Aorta (tissue), 5 donors: ENCODE measurements at regions not wholly inside any gene's neighbourhood (a gene's known extent, or its start where the extent isn't known, plus 50 kb on each side); places are given as distances from the start of the nearest gene placed in this dataset.
A peak's percentile ranks its signal among the peaks of the same experiment; 100 is the strongest.

Source experiments
- ATAC-seq: fragments of 200-7000 bp; cut with Tn5 transposase; one replicate; pipeline ENCODE4 v1.9.1; 2022; ENCODE audit warnings: moderate library complexity; ENCODE audit not compliant: low FRiP score
- DNase-seq, 2 donors: peaks; one replicate each; pipeline ENCODE4 v3.0.0-alpha.2; 2020
- H3K27ac ChIP-seq, 2 donors: one replicate each; pipeline ENCODE4 v1.5.1; 2013; ENCODE audit warnings: low read length in 2 of 2, mild to moderate bottlenecking in 2 of 2, moderate library complexity in 2 of 2, control low read depth in 1 of 2, inconsistent platforms in 1 of 2, low read depth in 1 of 2
- H3K27me3 ChIP-seq, 2 donors: one replicate each; pipeline ENCODE4 v1.6.1; 2013; ENCODE audit warnings: control low read depth in 1 of 2, low read length in 1 of 2, mild to moderate bottlenecking in 1 of 2, moderate library complexity in 1 of 2; ENCODE audit not compliant: insufficient read depth in 2 of 2, control insufficient read depth in 1 of 2
- H3K36me3 ChIP-seq, 2 donors: one replicate each; pipeline ENCODE4 v1.6.1; 2013; ENCODE audit warnings: control low read depth in 1 of 2, low read length in 1 of 2, mild to moderate bottlenecking in 1 of 2; ENCODE audit not compliant: insufficient read depth in 2 of 2, control insufficient read depth in 1 of 2
- H3K4me1 ChIP-seq, 2 donors: one replicate each; pipeline ENCODE4 v1.6.1; 2013; ENCODE audit warnings: low read length in 2 of 2, control low read depth in 1 of 2, mild to moderate bottlenecking in 1 of 2, moderate library complexity in 1 of 2; ENCODE audit not compliant: insufficient read depth in 2 of 2, control insufficient read depth in 1 of 2
- H3K4me3 ChIP-seq, 2 donors: one replicate each; pipeline ENCODE4 v1.5.1; 2013; ENCODE audit warnings: low read length in 2 of 2, control low read depth in 1 of 2, mild to moderate bottlenecking in 1 of 2
- H3K9me3 ChIP-seq: one replicate; pipeline ENCODE4 v1.6.1; 2013; ENCODE audit warnings: mild to moderate bottlenecking, low read length; ENCODE audit not compliant: control insufficient read depth
- WGBS, 2 donors: extraction: QIAGEN DNeasy Blood & Tissue Kit; methylation state at CpG; one replicate each; pipeline ENCODE4 v1.1.7; 2013; 5-methylcytosine and 5-hydroxymethylcytosine counted together
- intact Hi-C, 2 donors: fragments of 100-400 bp; cut with DNase I; formaldehyde crosslinking; loops; one replicate each; pipeline versions ENCODE4 v1.14.2 to v1.15.0; 2022
- donor health status: healthy with polysubstance abuse.
- donor health status: Bipolar disorder and iron deficiency.
- donor health status: DM: no; HTN: no; CAD: no.
- donor health status: DM: no; HTN: no; CAD: no.
- donor health status: DM: yes; HTN: yes; CAD: no.

DNA sequence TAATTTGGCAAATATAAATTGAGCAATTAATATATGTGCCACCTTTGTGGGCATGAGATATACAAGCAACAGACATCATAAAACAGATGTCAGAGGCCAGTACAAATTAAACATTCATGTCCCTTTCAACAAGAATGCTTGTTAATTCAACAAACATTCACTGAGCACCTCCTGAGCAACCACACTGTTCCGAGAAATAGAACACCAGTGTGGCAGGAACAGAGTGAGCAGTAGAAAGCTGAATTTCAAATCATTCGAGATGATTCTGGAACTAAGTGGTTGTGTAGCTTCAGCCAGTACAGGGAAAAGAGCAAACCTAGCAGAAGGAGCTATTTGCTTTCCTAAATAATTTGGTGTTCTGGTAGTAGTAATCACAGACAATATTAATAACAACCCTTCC lies 227.7 kb downstream of the CBLN4 start:
- H3K36me3 ChIP-seq, result no peaks in the 10 kb centered on the region
- no peak for ATAC-seq
- WGBS, 2 donors, result 86 to 87% methylated on average over 2 of the region's 2 CpGs

DNA sequence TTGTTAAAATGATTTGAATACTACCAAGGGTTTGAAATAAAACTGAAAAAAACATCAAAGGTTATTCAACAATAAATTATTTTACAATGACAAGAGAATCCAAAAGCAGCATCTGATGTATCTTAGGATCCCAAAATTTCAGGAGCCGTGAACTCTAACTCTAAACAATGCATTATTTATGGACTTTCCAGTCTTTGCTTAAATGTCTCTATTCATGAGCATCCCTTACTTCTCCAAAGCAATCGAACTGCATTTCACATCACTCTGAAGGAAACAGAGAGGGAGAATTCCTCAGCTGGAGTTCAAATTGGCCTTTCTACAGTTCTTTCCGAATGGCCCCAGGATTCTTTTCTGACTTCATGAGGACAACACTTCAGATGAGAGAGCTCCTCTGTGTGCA lies 229.1 kb downstream of the CBLN4 start:
- H3K4me3 ChIP-seq, result no peak overlapping the region
- no peaks in the 10 kb centered on the region for H3K36me3 ChIP-seq
- no peaks in the 10 kb centered on the region for H3K9me3 ChIP-seq
- no peak for ATAC-seq
- H3K4me1 ChIP-seq, result no peaks in the 10 kb centered on the region
- no peak for DNase-seq
- H3K27me3 ChIP-seq, result no peaks in the 10 kb centered on the region
- H3K27ac ChIP-seq, result no peak overlapping the region
- intact Hi-C loops, result no loop called here
- WGBS, 2 donors, result 89 to 94% methylated on average over 3 of the region's 3 CpGs

More for the DNA sequence above, 227.7 kb downstream of the CBLN4 start:
- H3K27me3 ChIP-seq, result no peaks in the 10 kb centered on the region
- H3K4me3 ChIP-seq, result no peak overlapping the region
- H3K4me1 ChIP-seq, result no peaks in the 10 kb centered on the region
- intact Hi-C loops, result no loop called here
- no peak for DNase-seq
- no peaks in the 10 kb centered on the region for H3K9me3 ChIP-seq
- no peak overlapping the region for H3K27ac ChIP-seq

DNA sequence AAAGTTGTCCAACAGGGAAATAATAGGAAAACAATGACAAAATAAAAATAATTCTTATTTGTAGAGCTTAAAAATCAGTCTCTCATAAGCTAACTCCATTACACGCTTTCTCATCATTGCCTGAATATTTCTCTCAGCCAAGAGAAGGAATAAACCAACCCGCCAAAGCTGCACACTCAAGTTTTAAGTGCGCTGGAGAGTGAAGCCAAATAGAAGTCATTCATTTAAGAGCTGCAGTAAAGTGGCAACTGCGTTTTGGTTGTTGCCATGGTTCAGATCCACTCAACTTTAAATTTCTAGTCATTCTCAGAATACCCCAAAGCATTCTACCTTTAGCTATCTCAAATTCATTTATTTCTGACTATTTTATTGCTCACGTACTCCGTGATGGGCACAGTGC lies 230.7 kb downstream of the CBLN4 start:
- 95% methylated on average over 6 of the region's 6 CpGs for WGBS, 2 donors
- no peaks in the 10 kb centered on the region for H3K27me3 ChIP-seq
- no peaks in the 10 kb centered on the region for H3K9me3 ChIP-seq
- H3K4me3 ChIP-seq, result no peak overlapping the region
- H3K27ac ChIP-seq, result no peak overlapping the region
- intact Hi-C loops, result no loop called here
- DNase-seq (no peak), ATAC-seq (no peak)
- no peaks in the 10 kb centered on the region for H3K4me1 ChIP-seq
- H3K36me3 ChIP-seq, result no peaks in the 10 kb centered on the region

- Histone ChIP-seq H3K36me3 (no peaks in the 10 kb centered on the region), H3K4me1 (no peaks in the 10 kb centered on the region), H3K9me3 (no peaks in the 10 kb centered on the region), H3K27ac (no peak overlapping the region), H3K4me3 (no peak overlapping the region), H3K27me3 (no peaks in the 10 kb centered on the region)
- DNase-seq (no peak), ATAC-seq (peak; percentile 59)
- intact Hi-C loops, result no loop called here
Observed at GRCh38 chr20:55761797-55762196, 243.5 kb downstream of the CBLN4 start.

GRCh38 chr20:55761100-55761499 lies 244.2 kb downstream of the CBLN4 start:
- ATAC-seq (peak; percentile 31), DNase-seq (no peak)
- Histone ChIP-seq H3K27ac (no peak overlapping the region), H3K36me3 (no peaks in the 10 kb centered on the region), H3K9me3 (no peaks in the 10 kb centered on the region), H3K27me3 (no peaks in the 10 kb centered on the region), H3K4me1 (no peaks in the 10 kb centered on the region), H3K4me3 (no peak overlapping the region)
- 45 to 47% methylated on average over 3 of the region's 3 CpGs for WGBS, 2 donors
- intact Hi-C loops, result no loop called here

- Histone ChIP-seq H3K4me3 (no peak overlapping the region), H3K27ac (no peak overlapping the region), H3K4me1 (no peaks in the 10 kb centered on the region), H3K27me3 (no peaks in the 10 kb centered on the region), H3K36me3 (no peaks in the 10 kb centered on the region), H3K9me3 (no peaks in the 10 kb centered on the region)
- 20 to 25% methylated on average over 3 of the region's 3 CpGs for WGBS, 2 donors
- peak; percentile 39 for ATAC-seq
- no peak for DNase-seq
- intact Hi-C loops, result no loop called here
Observed at GRCh38 chr20:55760586-55760985, 244.7 kb downstream of the CBLN4 start.

DNA sequence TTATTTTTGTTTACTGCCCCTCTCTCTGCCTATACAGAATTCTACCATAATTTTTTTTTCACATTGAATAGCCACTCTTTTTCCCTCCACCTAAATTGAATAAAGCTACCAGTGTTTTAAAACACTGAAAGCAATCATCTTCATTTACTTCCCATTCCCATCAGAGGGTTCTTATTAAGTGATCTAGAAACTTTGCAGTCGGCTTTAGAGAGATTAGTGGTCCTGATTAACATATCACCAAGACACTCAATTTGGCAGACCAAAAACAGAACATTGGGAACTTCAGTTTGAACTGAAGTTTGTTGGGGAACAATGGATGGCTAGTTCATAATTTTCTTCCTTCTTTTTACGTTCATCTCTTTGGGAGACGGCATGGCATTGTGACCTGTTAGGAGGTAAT lies 249.5 kb downstream of the CBLN4 start:
- no peak for DNase-seq
- intact Hi-C loops, result no loop called here
- Histone ChIP-seq H3K4me3 (no peak overlapping the region), H3K9me3 (no peaks in the 10 kb centered on the region), H3K4me1 (no peaks in the 10 kb centered on the region), H3K27me3 (no peaks in the 10 kb centered on the region), H3K36me3 (no peaks in the 10 kb centered on the region), H3K27ac (no peak overlapping the region)
- ATAC-seq, result no peak
- WGBS, 2 donors, result 65 to 73% methylated on average over 3 of the region's 3 CpGs

DNA sequence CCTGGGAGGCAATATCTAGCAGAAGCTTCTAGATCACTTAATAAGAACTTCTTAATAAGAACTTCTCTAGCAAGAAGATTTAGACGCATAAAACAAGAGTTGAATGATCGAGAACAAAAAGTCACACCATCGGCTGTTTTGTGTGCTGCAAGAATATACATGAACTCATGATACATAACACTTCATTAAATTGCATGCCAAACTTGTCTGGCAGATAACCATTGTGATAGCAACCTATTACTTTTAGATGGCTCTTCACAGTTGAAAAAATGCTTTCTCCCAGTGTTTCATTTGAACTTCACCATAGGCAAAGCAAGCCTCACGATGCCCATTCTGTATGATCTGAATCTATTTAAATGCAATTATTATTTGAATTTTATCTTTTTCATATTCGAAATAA lies 249.9 kb downstream of the CBLN4 start:
- ATAC-seq, result no peak
- Histone ChIP-seq H3K4me3 (no peak overlapping the region), H3K27ac (no peak overlapping the region), H3K27me3 (no peaks in the 10 kb centered on the region), H3K4me1 (no peaks in the 10 kb centered on the region), H3K9me3 (no peaks in the 10 kb centered on the region), H3K36me3 (no peaks in the 10 kb centered on the region)
- intact Hi-C loops, result no loop called here
- DNase-seq, result no peak
- 89 to 91% methylated on average over 5 of the region's 5 CpGs for WGBS, 2 donors

DNA sequence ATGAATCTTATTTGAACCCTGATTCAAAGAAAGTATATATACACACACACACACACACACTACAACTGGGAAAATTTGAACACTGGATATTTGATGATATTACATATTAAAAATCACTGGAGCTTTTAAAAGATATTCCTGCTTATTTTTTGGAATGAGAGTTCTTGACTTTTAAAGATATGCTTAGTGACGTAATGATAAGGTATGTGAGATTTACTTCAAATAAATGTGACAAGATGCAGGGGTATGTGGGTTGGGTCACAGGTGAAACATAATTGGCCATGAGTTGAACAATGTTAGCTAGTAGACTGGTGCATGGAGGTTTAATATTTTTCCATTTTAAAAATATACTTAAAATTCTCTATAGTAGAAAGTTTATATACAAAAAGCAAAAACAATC lies 258.6 kb downstream of the CBLN4 start:
- no peaks in the 10 kb centered on the region for H3K9me3 ChIP-seq
- WGBS, 2 donors, result 72 to 80% methylated on average over 1 of the region's 1 CpG
- H3K4me1 ChIP-seq, result no peaks in the 10 kb centered on the region
- H3K4me3 ChIP-seq, result no peak overlapping the region
- DNase-seq (no peak), ATAC-seq (no peak)
- intact Hi-C loops, result no loop called here
- no peaks in the 10 kb centered on the region for H3K36me3 ChIP-seq
- no peaks in the 10 kb centered on the region for H3K27me3 ChIP-seq
- H3K27ac ChIP-seq, result no peak overlapping the region
